Tibial nerve (tissue), 4 donors: ENCODE measurements at regions not wholly inside any gene's neighbourhood (a gene's known extent, or its start where the extent isn't known, plus 50 kb on each side); places are given as distances from the start of the nearest gene placed in this dataset.

Source experiments
- EP300 ChIP-seq, 2 donors: sonication (generic); formaldehyde crosslinking; IDR thresholded peaks; one replicate each; pipeline ENCODE4 v1.6.1; 2017; ENCODE audit warnings: antibody characterized with exemption in 2 of 2, mild to moderate bottlenecking in 1 of 2
- TF ChIP-seq, protein P1 (sequence below), 5 experiments: fragments of 200-600 bp in 3 of 5; fragments of 450-650 bp in 2 of 5; sonication (generic) in 3 of 5; IDR thresholded peaks; one replicate each; pipeline ENCODE4 v1.5.1; 2016 to 2019; ENCODE audit warnings: antibody characterized with exemption in 5 of 5, mild to moderate bottlenecking in 3 of 5, moderate library complexity in 2 of 5

DNA sequence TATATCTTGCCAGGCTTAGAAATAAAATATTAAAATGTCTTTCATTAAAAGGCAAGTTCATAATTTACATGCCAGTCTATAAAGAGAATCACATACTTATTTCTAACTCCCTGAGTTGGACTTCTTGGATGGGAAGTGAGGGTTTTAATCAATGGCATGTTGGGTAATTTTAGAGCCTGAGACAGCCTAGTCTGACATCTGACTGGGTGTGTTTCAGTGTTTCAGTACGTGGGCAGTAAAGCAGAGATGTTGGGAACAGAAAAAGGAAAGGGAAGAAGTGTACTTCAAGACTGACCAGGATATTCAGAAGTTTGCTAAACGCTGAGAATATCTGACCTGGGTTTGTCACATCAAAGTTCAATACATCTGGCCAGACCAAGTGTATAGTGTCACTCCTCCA, 171.8 kb downstream of the BTG1 start:
- TF ChIP-seq, protein P1, sequence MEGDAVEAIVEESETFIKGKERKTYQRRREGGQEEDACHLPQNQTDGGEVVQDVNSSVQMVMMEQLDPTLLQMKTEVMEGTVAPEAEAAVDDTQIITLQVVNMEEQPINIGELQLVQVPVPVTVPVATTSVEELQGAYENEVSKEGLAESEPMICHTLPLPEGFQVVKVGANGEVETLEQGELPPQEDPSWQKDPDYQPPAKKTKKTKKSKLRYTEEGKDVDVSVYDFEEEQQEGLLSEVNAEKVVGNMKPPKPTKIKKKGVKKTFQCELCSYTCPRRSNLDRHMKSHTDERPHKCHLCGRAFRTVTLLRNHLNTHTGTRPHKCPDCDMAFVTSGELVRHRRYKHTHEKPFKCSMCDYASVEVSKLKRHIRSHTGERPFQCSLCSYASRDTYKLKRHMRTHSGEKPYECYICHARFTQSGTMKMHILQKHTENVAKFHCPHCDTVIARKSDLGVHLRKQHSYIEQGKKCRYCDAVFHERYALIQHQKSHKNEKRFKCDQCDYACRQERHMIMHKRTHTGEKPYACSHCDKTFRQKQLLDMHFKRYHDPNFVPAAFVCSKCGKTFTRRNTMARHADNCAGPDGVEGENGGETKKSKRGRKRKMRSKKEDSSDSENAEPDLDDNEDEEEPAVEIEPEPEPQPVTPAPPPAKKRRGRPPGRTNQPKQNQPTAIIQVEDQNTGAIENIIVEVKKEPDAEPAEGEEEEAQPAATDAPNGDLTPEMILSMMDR (IDR thresholded peaks at IDR 0.05) = no peak
- no peak for TF ChIP-seq EP300 (IDR thresholded peaks at IDR 0.05)
